NCI-H146 treated with DMSO at 0.1 percent for 48 hours (cell line): ENCODE measurements at regions not wholly inside any gene's neighbourhood (a gene's known extent, or its start where the extent isn't known, plus 50 kb on each side); places are given as distances from the start of the nearest gene placed in this dataset.
"Not testable (repeated sequence)": the region's sequence is repeated elsewhere in the genome, so short reads cannot be mapped to it uniquely, and the experiment has no call there.

Experiments used
- DNase-seq: peaks from one replicate; lab custom pipeline; 2025; ENCODE audit not compliant: unreplicated experiment; lab: John Stamatoyannopoulos, UW

DNA sequence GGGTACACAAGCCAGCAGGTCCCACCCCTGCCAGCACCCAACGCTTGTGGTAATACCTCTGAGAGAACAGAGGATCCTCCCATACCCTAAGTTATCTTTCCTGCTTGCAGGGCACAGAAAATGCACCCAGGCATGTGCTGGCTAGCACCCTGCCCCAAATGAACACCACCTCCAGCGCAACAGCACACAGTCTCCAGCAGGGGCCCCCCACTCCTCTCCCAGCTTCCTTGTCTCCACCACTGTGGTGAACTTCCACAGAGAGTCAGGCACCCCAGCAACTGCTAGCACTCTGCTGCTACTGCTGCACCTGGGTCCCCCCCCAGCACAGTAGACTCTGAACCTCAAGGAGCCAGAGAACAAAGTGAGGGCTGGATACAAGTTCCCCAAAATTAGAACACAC lies 216.8 kb upstream of the CNTNAP5 start:
- DNase-seq = no peak

DNA sequence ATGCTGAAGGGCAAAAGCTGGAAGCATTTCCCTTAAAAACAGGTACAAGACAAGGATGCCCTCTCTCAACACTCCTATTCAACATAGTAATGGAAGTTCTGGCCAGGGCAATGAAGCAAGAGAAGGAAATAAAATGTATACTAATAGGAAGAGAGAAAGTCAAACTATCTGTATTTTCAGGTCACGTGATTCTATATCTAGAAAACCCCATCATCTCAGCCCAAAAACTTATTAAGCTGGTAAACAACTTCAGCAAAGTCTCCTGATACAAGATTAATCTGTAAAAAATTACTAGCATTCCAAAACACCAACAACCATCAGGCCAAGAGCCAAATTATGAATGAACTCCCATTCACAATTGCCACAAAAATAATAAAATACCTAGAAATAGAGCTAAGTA lies 213.2 kb upstream of the CNTNAP5 start:
- DNase-seq = no peak

DNA sequence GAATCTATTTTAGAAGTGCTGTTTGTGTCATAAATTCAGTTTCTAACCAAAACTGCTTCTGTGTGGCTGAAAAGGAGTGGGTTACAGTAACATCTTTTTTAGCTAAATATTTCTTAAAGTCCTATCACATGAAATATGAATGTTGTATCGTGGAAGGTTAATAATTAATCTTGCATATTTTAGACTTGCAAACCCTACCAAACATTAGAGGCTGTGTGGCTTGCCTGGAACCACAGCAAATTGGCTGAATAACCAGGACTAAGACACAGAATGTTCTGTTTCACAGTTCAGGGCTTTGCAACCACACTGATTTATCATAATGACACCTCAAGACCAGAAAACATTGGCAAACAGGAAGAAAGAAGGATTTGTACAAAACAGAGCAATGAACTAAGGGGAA lies 208.9 kb upstream of the CNTNAP5 start:
- DNase-seq = no peak

DNA sequence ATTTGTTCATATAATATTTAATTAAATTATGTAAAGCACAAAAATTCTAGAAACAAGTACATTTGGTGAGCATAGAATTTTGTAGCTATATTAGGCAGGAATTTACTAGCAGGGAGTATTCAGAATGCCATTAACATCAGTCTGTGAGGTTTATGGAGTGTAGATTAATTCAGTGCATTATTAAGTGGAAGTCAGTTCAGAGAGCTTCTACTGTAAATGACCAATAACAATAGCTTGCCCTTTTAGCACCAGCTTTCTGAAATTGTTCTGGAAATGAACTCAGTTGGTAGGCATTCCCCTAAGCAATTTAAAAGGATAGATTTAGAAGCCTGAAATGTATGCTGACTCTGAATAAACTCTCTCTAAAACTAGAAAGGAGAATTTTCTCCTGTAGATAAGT lies 208.2 kb upstream of the CNTNAP5 start:
- DNase-seq = no peak

DNA sequence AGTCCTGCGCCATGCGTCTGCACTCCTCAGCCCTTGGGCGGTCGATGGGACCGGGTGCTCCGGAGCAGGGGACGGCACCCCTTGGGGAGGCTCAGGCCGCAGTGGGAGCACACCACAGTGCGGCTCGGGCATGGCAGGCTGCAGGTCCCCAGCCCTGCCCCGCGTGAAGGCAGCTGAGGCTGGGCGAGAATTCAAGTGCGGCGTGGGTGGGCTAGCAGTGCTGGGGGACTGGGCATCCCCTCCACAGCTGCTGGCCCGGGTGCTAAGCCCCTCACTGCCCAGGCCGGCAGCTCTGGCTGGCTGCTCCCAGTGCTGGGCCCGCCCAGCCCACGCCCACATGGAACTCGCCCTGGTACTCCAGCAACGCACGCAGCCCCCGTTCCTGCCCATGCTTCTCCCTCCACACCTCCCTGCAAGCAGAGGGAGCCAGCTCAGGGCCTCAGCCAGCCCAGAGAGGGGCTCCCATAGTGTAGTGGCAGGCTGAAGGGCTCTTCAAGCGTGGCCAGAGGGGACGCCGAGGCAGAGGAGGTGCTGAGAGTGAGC lies 198.3 kb upstream of the CNTNAP5 start:
- DNase-seq = no peak

DNA sequence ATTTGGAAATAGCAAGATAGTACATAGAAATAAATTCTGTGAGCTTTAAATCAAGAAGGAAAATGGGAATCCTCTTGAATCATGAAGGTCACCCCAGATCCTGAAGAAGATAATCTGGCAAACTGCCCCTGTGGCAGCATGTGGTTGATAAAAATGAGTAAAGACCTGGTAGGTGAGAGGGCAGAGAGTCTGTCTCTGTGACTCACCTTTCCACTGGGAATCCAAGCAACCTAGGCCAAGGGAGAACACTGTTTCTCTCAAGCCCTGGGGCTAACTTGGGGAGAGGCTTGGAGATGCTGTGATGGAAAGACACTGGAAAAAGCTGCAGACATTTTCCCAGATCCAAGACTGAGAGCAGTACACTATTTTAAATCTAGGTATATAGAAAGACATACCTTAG lies 185.8 kb upstream of the CNTNAP5 start:
- no peak for DNase-seq

DNA sequence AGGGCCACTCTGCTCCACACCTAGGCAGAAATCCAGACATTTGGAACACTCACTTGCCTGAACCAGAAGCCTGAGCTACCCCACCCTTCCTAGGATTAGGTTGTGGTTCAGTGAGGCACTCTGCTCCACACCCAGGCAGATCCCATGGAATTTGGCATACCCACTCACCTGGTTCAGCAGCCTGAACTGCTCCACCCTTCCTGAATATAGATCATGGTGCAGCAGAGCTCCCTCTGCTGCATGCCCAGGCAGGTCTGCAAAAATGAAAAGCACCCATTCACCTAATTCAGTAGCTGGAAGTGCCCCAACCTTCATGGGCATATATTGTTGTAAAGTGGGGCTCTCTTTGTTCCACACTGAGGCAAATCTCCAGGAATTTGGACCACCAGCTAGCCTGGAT lies 185.1 kb upstream of the CNTNAP5 start:
- no peak for DNase-seq

DNA sequence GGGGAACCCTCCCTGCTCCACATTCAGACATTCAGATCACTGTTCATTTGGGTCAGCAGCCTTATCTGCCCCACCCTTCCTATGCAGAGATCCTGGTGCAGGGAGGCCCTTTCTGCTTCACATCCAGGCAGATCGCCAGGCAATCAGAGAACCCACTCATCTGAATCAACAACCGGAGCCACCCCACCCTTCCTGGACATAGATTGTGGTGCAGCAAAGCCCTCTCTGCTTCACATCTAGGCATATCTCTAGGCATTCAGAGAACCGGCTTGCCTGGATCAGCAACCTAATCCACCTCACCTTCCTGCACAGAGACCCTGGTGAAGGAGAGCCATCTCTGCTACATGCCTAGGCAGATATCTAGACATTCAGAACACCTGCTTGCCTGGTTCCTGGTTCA lies 184.5 kb upstream of the CNTNAP5 start:
- DNase-seq = no peak

DNA sequence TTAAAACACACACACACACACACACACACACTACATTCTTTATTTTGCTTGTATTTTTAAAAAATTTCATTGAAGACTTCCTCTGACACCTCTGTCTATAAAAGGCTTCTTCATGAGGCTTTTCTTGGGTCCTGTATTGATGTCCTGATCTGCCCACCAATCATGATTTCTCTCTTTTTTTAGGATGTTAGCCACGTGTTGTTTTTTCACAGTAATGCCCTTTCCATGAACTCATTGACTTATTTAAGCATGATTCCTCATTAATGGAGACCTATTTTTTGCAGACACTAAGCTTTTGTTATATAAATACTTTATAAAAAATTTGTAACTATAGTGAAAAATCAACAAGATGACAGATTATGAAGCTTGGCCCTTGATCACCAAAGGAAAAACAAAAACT lies 173.8 kb upstream of the CNTNAP5 start:
- DNase-seq = no peak

DNA sequence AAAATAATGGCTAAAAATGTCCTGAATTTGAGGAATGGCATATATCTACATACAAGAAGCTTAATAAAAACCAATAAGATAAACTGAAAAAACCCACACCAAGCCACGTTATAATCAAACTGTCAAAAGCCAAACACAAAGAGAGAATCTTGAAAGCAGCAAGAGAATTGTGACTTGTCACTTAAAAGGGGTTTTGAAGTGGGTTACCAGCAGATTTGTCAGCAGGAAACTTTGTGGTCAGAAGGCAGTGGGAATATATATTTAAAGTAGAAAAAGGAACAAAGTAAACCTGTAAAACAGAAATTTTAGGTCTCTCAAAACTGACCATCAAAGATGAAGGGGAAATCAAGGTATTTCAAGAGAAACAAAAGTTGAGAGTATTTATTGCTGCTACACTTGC lies 171.9 kb upstream of the CNTNAP5 start:
- no peak for DNase-seq

DNA sequence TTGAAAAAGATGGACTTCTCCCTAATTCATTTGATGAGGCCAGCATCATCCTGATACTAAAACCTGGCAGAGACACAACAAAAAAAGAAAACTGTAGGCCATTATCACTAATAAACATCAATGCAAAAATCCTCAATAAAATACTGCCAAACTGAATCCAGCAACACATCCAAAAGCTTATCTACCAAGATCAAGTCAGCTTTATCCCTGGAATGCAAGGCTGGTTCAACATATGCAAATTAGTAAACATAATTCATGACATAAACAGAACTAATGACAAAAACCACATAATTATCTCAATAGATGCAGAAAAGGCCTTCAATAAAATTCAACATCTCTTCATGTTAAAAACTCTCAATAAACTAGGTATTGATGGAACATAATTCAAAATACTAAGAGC lies 166.1 kb upstream of the CNTNAP5 start:
- not testable (repeated sequence) for DNase-seq

DNA sequence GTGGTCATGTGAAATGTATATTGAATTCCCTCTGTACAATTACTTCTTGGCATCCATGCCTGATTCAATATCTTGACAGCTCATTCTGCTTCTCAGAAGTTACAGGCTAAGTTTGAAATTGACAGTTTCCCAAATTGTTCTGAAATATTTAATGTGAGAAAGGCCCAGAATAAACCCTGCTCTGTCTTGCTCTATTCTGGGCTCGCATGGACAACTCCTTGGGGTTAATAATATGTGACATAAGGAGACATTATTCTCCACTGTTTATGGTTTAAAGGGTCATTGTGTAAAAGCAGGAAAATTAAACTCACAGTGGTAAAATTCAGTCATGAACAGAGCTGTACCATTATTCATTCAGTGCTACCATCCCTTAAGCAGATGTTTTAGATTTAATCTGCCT lies 160.7 kb upstream of the CNTNAP5 start:
- no peak for DNase-seq

DNA sequence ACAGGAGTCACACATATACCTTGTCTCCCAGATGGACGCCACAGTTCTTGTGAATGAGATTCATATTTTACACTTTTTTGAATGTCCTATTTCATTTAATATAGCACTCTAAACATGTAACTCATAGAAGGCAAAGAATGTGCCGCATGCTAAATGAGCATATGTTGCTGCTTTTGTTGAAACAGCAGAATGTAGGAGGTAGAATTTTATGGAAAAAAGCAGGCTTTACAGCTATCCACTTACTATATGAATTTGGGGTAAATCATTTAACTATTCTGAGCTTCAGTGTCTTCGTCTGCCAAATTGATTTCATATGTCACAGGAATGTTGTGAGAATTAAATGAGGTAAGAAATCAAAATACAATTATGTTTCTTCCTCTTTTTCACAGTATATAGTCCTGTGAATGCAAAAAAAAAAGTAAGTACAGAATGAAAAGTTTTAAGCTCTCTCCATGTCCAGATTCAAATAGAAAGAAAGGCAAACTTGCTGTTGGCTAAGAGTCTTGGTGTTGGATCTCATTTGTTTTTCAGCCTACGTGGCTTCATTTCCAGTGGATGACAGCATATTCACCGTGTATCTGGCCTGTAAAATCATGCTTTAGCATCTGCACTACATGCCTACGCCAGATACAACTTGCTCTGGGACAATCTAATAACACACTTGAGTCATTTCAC lies 154.7 kb upstream of the CNTNAP5 start:
- no peak for DNase-seq

DNA sequence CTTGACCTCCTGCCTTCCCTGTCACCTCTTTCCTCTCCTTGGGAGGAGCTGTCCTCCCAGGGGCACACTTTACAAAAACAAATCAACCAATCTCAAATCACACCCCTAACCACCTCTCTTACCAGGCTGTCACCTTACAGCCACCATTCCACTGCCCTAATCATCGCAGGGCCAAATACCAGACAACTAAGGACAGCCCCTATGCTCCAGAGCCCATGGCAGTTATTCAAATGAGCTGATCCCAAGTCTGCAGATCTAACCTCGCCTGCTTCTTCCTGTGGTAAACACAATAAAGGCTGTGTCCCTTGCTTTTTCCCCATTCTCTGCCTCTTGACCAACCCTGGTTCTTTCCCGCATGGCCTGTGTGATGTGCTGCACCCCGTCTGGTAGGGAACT lies 154.2 kb upstream of the CNTNAP5 start:
- DNase-seq = no peak

DNA sequence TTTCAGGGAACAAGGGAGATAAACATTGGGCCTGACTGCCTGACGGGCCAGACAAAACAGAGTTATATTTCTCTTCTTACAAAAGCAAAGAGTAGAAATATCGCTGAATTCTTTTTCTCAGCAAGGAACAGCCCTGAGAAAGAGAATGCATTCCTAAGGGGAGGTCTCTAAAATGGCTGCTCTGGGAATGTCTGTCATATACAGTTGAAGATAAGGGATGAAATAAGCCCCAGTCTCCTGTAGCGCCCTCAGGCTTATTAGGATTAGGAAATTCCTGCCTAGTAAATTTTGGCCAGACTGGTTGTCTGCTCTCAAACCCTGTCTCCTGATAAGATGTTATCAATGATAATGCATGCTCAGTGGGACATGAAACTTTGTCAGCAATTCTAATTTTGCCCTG lies 134.9 kb upstream of the CNTNAP5 start:
- DNase-seq = no peak

DNA sequence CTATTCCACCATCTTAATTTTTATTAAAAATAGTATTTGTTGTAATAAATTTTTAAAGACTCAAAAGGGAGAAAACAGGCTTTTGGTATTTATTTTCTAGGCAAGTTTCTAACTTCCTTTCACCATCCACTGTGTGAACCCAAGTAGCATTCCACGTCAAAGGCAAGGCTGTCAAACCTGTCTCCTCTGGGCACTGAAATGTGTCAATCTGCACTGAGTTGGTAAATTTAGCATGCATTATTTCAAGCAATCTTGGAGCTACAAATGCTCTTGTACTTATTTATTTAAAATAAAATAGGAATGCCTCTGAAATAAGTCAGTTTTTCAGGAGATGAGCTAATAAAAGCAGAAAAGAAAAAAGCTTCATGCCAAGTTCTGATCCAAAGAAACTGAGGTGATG lies 130.9 kb upstream of the CNTNAP5 start:
- no peak for DNase-seq

DNA sequence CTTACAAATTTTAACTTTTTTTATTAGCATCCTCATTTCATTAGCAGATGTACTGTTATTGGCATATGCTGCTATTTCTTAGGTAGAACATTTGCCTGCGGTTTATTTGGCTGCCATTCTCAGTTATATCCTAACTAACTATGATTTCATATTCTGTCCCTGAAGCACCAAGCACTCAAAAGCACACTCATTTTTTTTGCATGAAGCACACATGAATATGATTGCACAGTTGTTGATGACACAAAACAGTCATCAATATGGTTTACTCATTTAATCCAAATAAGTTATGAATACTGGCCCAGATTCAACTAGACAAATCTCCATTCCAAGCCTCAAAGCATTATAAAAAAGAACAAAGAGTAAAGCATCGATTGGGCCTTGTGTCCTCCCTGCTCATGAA lies 129.4 kb upstream of the CNTNAP5 start:
- no peak for DNase-seq

DNA sequence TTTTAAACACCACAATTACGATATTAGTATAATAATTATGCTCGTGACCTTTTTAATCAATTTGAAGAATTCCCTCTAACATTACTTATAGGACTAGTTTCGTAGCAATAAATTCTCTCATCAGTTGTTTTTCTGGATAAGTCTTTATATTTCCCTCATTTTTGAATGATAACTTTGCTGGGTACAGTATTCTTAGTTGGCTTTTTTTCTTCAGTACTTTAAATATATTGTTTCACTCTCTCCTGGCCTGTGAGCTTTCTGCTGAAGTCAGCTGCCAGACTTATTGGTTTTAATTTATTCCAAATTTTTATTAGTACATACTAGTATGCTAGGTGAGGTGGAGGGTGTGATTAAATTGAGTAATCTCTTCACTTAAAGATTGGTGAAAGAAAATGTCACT lies 123.8 kb upstream of the CNTNAP5 start:
- DNase-seq = no peak

DNA sequence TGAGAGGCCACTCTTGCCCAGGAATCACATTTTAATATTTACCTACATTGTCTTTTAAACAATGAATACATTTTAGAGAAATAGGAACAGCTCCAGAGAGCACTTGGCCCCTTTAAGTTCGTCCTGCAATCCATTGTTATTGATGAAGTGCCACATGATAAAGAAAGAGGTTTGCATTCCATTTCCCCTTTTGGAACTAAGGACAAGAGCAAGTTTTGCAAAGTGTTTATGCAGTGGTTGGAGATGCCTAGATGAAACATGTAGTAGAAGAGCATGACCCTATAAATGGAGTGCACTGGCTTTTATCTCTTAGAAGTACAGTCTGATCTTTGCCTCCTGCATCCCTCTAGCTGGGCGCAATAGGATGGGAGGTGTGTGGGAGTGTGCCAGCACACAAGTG lies 118.7 kb upstream of the CNTNAP5 start:
- DNase-seq = no peak

DNA sequence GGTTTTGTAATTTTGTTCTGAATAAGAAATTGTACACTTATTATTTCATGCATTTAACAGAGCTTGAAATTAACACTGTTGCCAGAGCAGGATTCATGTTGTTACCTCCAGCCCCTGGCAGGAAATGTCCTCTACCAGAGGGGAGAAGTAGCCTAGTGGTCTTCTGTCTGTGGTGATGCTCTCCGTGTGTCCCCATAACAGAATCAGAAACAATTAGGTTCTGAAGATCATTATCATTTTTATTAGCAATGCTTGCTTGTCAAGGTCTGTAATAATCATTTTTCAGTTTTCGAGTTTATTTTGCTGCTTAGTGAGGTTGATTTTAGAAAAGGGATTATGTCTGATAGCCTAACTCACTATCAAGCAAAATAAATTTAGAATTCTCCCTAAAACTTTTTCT lies 116.6 kb upstream of the CNTNAP5 start:
- DNase-seq = no peak

DNA sequence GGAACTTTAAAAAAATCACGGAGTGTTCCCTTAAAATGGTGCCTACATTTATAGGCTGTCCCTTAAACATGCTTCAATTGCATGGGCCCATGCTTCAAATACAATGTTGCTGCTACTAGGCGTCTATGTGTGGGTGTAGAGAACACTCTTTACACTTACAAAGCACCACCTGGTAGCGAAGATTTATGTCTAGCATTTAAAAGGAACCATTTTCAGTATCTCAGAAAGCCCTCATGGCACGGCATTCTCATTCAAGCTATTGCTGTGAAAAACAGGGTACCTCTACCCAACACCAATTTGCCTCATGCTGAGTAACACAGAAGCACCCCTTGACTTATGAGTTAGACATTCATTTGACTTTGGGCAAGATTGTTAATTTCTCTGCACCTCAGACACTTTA lies 112.9 kb upstream of the CNTNAP5 start:
- DNase-seq = no peak

DNA sequence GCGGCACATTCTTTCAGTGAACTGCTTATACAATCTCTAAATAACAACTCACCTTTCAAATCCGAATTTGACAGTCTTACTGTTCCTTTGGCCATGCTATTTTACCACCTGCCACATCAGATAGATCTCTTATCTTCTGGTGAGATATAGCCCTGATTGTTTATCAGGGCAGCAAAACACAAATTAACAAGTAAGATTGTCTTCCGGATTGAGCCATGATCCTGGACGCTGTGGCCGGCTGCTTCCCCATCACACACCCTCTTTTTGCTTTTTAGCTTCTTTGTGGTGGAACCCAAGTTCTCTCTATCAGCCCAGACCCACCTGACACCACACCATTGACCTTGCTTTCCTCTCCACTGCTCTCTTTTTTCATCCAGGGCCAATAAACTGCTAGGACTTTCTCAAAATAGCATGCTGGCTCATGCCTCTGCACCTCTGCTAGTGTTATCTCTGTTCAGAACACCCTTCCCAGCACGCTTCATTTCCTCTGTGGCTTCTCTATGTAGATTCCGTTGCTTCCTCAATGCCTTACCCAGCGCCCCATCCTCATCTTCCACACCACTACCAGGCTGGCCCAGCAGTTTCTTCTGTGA lies 111.8 kb upstream of the CNTNAP5 start:
- DNase-seq = no peak

DNA sequence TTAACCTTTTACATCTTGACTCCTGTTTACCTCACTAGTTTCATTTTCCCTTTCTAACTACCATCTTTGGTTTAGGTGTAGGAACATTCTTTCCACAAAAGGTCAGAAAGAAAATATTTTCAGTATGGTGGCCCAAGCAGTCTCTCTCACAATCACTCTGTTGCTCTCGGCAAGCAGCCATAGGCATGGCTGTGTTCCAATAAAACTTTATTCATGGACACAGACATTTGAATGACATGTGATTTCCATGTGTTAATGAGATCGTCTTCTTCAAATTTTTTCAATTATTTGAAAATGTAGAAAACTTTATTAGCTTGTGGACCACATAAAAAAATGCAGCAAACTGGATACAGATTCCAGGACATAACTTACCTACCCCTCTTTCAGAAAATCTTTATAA lies 109.7 kb upstream of the CNTNAP5 start:
- no peak for DNase-seq
